Adipocyte (in vitro differentiated cells): ENCODE measurements at regions not wholly inside any gene's neighbourhood (a gene's known extent, or its start where the extent isn't known, plus 50 kb on each side); places are given as distances from the start of the nearest gene placed in this dataset.

Source experiments
- DNase-seq: peaks from one replicate; pipeline ENCODE4 v3.0.0-alpha.2; 2015; ENCODE audit warnings: low read depth
- H3K27me3 ChIP-seq: replicated peaks from 2 replicates; pipeline ENCODE4 v1.7.0; 2013; ENCODE audit warnings: mild to moderate bottlenecking, low read length, moderate library complexity; ENCODE audit not compliant: control insufficient read depth, insufficient read depth
- H3K36me3 ChIP-seq: 2 replicates; pipeline ENCODE4 v1.7.0; 2013; ENCODE audit warnings: low read length, mild to moderate bottlenecking, moderate library complexity; ENCODE audit not compliant: control insufficient read depth, insufficient read depth, severe bottlenecking
- H3K4me1 ChIP-seq: 2 replicates; pipeline ENCODE4 v1.7.0; 2013; ENCODE audit warnings: mild to moderate bottlenecking, low read length, moderate library complexity; ENCODE audit not compliant: control insufficient read depth, insufficient read depth
- H3K4me3 ChIP-seq: 2 replicates; pipeline ENCODE4 v1.7.0; 2013; ENCODE audit warnings: mild to moderate bottlenecking, low read length, moderate library complexity
- H3K9ac ChIP-seq: 2 replicates; pipeline ENCODE4 v1.7.0; 2013; ENCODE audit warnings: mild to moderate bottlenecking, low read length, moderate library complexity
- H3K9me3 ChIP-seq: 2 replicates; pipeline ENCODE4 v1.7.0; 2013; ENCODE audit warnings: mild to moderate bottlenecking, low read length, moderate library complexity; ENCODE audit not compliant: control insufficient read depth

DNA sequence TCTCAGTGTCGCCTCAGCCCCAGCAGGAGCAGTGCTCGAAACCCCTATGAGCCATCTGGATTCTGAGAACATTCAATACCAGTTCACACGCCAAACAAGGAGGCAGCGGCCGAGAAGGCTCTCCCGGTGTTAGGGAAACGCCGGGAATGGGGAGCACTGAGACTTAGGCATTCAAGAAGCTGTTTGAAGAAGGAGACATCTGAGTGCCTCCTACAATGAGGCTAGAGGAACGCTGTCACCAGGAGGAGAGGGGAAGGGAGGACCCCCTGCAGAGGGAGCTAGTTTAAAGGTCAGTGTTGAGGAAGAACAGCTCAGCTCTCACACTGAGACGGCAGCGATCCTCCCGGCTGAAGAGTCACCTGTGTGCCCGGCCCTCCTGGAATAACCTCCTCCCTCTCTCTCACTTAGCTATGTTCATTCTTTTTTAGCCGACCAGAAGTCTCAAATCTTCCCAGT lies 69.9 kb downstream of the SERPINA3 start:
- Histone ChIP-seq H3K9me3 (no peaks in the 10 kb centered on the region), H3K36me3 (no peaks in the 10 kb centered on the region), H3K27me3 (peaks cover 13% of the 10 kb centered on the region), H3K9ac (no peak overlapping the region), H3K4me1 (no peaks in the 10 kb centered on the region), H3K4me3 (no peak overlapping the region)
- no peak for DNase-seq

DNA sequence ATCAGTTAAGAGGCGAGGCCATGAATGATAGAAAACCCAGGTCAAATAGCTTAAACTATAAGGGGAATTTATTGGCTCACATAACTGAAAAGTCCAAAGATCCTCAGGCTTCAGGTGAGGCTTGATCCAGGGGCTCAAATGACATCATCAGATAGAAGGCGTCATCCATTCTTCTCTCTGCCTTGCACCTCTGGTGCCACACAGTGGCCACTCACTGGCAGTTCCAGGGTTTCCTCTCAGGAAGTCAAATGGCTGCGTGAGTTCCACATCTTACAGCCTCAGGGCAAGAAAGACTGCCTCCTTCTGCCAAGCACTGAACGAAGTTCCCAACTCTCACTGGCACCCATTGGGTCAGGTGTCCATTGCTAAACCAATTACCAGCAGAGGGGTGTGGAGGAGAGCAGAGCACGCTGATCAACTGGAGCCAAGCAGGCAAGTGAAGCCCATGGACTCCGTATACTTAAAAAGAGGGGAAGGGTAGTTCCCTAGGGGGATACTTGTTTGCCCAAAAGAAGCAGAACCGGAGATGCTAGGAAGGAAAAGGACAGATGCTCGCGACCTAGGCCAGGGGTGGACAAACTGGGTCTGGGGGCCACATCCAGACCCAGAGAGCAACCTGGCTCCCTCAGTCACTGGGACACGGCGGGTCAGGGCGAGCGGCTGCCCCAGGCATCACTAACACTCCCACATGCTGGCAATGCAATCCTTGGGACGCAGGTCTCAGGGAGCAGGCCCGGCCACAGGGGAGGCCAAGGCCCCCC lies 69.3 kb downstream of the SERPINA3 start:
- peak; percentile 61 for DNase-seq
- no peaks in the 10 kb centered on the region for H3K4me1 ChIP-seq
- peaks cover 13% of the 10 kb centered on the region for H3K27me3 ChIP-seq
- no peaks in the 10 kb centered on the region for H3K36me3 ChIP-seq
- H3K9me3 ChIP-seq, result no peaks in the 10 kb centered on the region
- H3K4me3 ChIP-seq, result no peak overlapping the region
- no peak overlapping the region for H3K9ac ChIP-seq

DNA sequence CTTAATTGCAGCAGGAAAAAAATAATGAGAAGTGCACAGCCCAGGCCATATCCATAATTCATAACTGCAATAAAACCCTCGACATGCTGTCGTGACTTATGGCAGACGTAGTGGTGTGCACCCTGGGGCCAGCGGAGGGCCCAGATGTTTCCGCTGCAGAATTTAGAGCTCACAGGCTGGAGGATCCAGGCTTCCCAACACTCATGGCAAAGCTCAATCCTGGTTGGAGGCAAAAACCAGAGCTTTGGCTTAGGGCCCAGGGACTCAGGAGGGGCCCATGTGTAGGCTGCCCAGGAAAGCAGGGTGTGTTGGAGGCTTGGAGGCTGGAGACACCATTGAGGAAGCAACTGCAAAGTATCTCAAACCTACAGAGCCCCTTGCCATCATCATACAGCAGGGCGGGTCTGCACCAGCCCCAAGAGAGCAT lies 68.7 kb downstream of the SERPINA3 start:
- peaks cover 17% of the 10 kb centered on the region for H3K27me3 ChIP-seq
- no peak overlapping the region for H3K9ac ChIP-seq
- no peak overlapping the region for H3K4me3 ChIP-seq
- no peak for DNase-seq
- H3K4me1 ChIP-seq, result no peaks in the 10 kb centered on the region
- H3K36me3 ChIP-seq, result no peaks in the 10 kb centered on the region
- H3K9me3 ChIP-seq, result no peaks in the 10 kb centered on the region

DNA sequence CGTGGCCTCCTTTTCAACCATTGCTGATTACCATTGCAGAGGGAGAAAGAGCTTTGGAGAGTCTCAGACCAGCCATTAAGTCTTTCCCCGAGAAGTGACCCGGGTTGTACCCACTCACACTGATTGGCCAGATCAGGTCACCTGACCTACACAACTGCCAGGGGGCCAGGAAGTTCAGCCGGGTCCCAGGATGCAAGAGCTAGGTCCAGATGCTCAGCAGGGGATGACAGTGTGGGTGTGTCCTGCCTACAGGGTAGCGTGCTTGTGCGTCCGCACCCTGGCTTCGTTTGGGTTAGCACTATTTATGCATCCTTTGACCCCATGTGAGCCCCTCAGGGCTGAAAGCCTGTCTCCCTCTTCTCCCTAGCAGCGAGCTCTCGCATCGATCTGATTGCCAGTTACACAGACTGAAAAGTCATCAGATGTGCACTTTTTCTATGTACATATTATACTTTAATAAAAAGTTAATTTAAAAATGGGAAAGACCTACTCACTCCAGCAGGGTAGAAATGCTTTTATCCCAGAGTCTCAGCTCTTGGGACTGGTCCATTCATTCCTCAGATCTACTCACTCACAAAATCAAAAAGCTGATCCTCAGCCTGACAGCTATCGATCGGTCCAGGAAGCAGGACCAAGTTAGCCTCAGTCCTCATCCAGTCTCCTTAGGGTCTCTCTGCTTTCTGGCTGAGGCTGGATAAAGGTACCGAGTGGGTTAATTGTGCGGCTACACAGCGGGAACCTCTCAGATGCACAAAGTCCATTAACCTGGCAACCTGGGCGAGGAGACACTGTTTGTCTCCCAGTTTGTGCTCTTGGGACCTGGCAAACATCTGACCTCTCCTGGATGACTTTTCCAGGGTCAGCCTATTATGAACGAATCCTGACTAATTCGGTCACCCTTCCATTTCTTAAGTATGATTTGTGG lies 68.0 kb downstream of the SERPINA3 start:
- DNase-seq, result no peak
- peaks cover 21% of the 10 kb centered on the region for H3K27me3 ChIP-seq
- no peak overlapping the region for H3K9ac ChIP-seq
- H3K9me3 ChIP-seq, result no peaks in the 10 kb centered on the region
- no peak overlapping the region for H3K4me3 ChIP-seq
- H3K4me1 ChIP-seq, result no peaks in the 10 kb centered on the region
- H3K36me3 ChIP-seq, result no peaks in the 10 kb centered on the region

DNA sequence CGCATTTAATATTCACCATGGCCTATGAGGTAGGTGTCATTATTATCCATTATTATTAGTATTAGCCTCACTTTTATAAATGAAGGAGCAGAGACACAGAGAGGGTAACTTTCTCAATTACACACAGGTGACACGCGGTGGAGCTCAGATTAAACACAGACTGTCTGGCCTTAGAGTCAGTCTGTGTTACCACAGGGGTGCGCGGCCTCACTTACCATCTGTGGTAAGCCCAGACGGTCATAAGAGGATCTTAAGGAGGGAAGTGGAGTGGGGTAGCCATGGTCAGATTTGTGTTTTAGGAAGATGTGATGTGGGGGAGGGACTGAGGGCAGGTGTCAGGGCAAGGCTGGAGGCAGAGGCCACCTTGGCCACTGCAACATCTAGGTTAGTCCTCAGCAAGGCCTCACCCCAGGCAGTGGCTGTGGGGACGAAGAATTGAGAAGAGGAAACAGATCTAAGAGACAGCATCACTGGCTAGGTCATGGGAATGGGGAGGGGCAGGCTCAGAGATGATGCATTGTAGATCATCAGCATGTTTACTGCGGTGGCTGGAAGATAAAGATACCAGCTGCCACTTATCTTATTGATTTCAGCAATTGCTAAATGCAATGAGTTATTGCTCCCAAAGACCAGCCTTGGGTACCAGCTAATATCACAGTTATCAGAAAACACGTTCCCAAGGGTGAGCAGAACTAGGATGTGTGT lies 67.1 kb downstream of the SERPINA3 start:
- Histone ChIP-seq H3K4me3 (no peak overlapping the region), H3K9ac (no peak overlapping the region), H3K9me3 (no peaks in the 10 kb centered on the region), H3K27me3 (peaks cover 21% of the 10 kb centered on the region), H3K36me3 (no peaks in the 10 kb centered on the region), H3K4me1 (no peaks in the 10 kb centered on the region)
- DNase-seq, result no peak

DNA sequence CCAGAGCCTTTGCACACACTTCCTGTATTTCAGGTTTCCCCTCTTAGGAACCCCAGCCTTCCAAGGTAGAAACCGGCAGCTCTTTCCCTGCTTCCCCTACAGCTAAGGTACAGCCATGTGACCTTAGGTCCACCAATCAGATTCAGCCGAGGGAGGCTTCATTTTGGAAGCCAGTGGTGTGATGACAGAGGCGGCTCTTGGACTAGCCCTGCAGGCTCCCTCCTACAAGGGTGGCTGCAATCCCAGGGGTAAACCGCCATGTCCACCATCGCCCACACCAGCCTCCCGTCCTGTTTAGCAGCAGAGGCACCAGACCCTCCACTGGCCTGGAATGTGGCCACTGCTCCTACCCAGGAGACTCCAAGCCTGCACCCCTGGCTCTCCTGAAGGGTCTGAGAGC lies 65.6 kb downstream of the SERPINA3 start:
- H3K9ac ChIP-seq, result no peak overlapping the region
- H3K4me1 ChIP-seq, result no peaks in the 10 kb centered on the region
- peaks cover 25% of the 10 kb centered on the region for H3K27me3 ChIP-seq
- no peak for DNase-seq
- no peaks in the 10 kb centered on the region for H3K9me3 ChIP-seq
- H3K36me3 ChIP-seq, result no peaks in the 10 kb centered on the region
- no peak overlapping the region for H3K4me3 ChIP-seq

DNA sequence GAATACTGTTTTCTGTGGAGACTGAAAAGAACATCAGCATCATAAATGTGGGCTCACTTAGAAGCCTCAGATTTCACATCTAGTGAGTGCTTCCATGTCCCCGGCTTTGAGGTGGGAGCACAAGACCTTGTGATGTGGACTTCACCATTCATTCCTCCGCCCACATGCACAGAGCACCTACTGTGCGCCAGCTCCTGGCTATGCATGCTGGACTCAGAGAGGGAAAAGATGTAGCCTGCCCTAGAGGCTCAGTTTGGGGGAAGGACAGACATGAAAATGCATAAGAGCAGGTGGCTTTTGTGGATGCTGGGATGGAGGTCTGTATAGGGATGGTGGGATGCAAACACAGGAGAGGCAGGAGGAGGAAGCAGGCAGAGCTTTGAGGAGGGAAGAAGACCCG lies 65.0 kb downstream of the SERPINA3 start:
- no peaks in the 10 kb centered on the region for H3K36me3 ChIP-seq
- no peak for DNase-seq
- H3K9ac ChIP-seq, result no peak overlapping the region
- H3K4me3 ChIP-seq, result no peak overlapping the region
- peaks cover 23% of the 10 kb centered on the region for H3K27me3 ChIP-seq
- H3K9me3 ChIP-seq, result no peaks in the 10 kb centered on the region
- no peaks in the 10 kb centered on the region for H3K4me1 ChIP-seq

DNA sequence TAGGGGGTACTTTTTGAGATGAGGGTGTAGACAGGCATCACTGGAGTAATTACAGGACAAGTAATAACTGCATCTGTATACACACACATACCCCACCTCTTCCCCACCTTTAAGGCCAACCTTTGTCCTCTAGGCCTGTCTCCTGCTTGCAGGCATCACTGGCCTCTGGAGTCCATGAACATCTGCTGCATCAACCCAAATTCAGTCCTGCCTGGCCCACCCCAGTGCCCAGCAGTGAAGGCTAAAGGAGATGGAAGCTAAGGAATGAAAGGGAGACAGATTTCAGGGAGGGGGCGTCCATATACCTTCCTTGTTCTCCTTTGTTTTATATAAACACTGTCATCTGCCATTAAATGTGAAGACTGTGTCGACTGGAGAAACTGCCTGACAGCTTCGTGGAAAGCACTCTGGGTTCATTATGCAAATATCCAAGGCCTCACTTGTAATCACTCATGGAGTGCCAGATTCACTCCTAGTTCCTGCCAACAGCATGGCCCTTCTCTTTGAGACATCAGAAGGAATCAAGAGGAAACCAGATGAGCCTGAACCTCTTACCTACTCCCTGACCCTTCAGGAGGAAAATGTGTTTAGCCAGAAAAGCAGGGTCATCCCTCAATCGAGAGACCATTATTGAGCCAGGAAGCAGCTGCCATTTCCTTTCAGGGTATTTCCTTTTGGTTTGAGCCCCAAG lies 64.4 kb downstream of the SERPINA3 start:
- Histone ChIP-seq H3K9me3 (no peaks in the 10 kb centered on the region), H3K4me1 (no peaks in the 10 kb centered on the region), H3K4me3 (no peak overlapping the region), H3K27me3 (peaks cover 22% of the 10 kb centered on the region), H3K36me3 (no peaks in the 10 kb centered on the region), H3K9ac (no peak overlapping the region)
- no peak for DNase-seq

DNA sequence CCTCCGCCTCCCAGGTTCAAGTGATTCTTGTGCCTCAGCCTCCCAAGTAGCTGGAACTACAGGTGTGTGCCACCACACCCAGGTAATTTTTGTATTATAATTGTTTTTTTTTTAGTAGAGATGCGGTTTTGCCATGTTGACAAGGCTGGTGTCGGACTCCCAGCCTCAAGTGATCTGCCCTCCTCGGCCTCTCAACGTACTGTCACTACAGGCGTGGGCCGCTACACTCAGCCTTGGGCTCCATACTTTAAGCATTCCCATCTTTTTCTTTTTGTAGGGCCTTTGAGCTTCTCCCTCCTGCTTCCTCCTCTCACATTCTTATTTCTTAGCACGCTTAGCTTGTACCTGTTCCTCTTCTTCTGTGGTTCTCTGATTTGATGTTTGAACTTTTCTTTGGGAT lies 62.8 kb downstream of the SERPINA3 start:
- Histone ChIP-seq H3K4me3 (no peak overlapping the region), H3K4me1 (no peaks in the 10 kb centered on the region), H3K9ac (no peak overlapping the region), H3K27me3 (peaks cover 21% of the 10 kb centered on the region), H3K9me3 (no peaks in the 10 kb centered on the region), H3K36me3 (no peaks in the 10 kb centered on the region)
- no peak for DNase-seq

DNA sequence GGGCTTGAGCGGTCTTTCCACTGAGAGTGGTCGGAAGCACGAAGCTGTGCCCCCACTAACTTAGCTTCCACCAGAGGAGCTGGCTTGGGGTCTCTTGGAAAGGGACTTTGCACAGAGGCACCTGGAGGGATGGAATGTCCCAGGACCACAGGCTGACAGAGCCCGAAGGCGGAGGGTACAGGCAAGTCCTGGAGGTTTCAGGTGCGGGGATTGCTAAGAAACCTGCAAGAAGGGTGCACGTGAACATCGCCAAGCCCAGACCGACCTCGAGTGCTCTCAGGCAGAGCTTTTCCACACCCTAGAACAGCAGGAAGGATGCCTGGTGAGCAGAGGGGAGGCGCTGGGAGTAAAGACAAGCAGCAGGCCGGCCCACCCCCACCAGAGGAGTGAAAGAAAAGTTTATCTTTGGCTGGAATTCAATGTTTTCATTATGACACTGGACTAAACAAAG lies 61.6 kb downstream of the SERPINA3 start:
- Histone ChIP-seq H3K9ac (no peak overlapping the region), H3K27me3 (peaks cover 21% of the 10 kb centered on the region), H3K9me3 (no peaks in the 10 kb centered on the region), H3K36me3 (no peaks in the 10 kb centered on the region), H3K4me1 (no peaks in the 10 kb centered on the region), H3K4me3 (no peak overlapping the region)
- DNase-seq, result peak; percentile 50
